Activated T-helper 1 cell treated with anti-CD3 and anti-CD28 coated beads, Interleukin-12 subunit alpha, Interleukin-12 subunit beta, Interleukin-2, Interleukin-4 antibody, amounts not matched to agents 30 ng/mL and 10 ng/mL and 1 ng/mL, durations not matched to agents 14 hours and 24 hours and 36 hours (primary cell): ENCODE measurements at regions not wholly inside any gene's neighbourhood (a gene's known extent, or its start where the extent isn't known, plus 50 kb on each side); places are given as distances from the start of the nearest gene placed in this dataset.
"Not testable (repeated sequence)": the region's sequence is repeated elsewhere in the genome, so short reads cannot be mapped to it uniquely, and the experiment has no call there.

Experiments
- DNase-seq: peaks from one replicate; pipeline ENCODE4 v3.0.0; 2021; ENCODE audit warnings: low spot score
- H3K27ac Mint-ChIP-seq: one replicate; pipeline ENCODE4 v1.8.0; 2021; ENCODE audit warnings: mild to moderate bottlenecking, mixed read lengths
- H3K27me3 Mint-ChIP-seq: one replicate; pipeline ENCODE4 v1.8.0; 2022; ENCODE audit warnings: mild to moderate bottlenecking, moderate library complexity, mixed read lengths; ENCODE audit not compliant: insufficient read depth
- H3K36me3 Mint-ChIP-seq: one replicate; pipeline ENCODE4 v1.8.0; 2021; ENCODE audit warnings: low read depth, mixed read lengths
- H3K4me1 Mint-ChIP-seq: one replicate; pipeline ENCODE4 v1.8.0; 2021; ENCODE audit warnings: low read depth, mixed read lengths
- H3K4me3 Mint-ChIP-seq: one replicate; pipeline ENCODE4 v1.8.0; 2021; ENCODE audit warnings: mild to moderate bottlenecking, moderate library complexity, mixed read lengths
- H3K9me3 Mint-ChIP-seq: one replicate; pipeline ENCODE4 v1.8.0; 2021; ENCODE audit warnings: mixed read lengths
- intact Hi-C: fragments of 100-400 bp; cut with micrococcal nuclease; formaldehyde crosslinking; loops from one replicate; pipeline ENCODE4 v1.15.1; 2024

- no peaks in the 10 kb centered on the region for H3K36me3 Mint-ChIP-seq
- H3K27me3 Mint-ChIP-seq, result no peaks in the 10 kb centered on the region
- no peak overlapping the region for H3K4me3 Mint-ChIP-seq
- H3K4me1 Mint-ChIP-seq, result no peaks in the 10 kb centered on the region
- no peak overlapping the region for H3K27ac Mint-ChIP-seq
- intact Hi-C loops, result no loop called here
- no peak for DNase-seq
- no peaks in the 10 kb centered on the region for H3K9me3 Mint-ChIP-seq
Observed at GRCh38 chr9:78707481-78707991, 410.6 kb downstream of the PSAT1 start.

- no peaks in the 10 kb centered on the region for H3K27me3 Mint-ChIP-seq
- H3K9me3 Mint-ChIP-seq, result no peaks in the 10 kb centered on the region
- intact Hi-C loops, result no loop called here
Observed at GRCh38 chr9:78712903-78713613, 416.1 kb downstream of the PSAT1 start.

DNA sequence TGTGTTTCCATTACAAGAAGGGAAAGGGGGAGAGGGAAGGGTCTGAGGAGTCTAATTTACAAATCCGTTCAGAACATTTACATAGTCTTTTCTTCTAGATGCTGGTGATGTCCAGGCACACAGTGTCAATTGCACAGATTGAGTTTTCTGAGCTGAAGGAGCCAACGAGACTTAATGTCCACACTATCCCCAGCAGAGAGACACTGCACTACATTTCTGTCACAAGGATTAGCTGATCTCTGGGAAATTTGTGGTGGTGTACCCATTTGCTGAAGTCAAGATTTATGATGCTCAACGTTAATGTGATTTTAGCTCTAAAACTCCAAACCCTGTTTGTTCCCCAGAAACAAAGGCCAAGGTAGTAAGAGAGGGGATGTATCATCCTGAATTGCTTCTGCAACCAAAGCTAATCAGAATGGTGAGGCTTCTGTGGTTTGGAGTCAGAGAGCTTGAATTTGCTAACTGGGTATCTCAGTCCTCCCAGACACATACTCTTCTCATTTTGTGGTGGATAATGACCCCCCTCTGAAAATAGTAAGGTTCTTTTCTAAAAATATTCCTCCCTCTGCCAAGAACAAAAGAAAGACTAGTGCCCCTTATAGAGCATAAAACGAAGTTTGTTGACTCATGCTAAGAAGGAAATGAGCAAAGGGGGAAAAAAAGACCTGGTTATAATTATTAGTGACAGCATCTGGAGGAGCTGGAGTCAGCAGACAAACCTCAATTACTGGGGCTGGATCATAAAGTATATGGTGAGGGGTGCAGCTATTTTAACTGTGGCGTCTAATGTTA, 416.9 kb downstream of the PSAT1 start:
- Mint-ChIP-seq H3K4me1 (no peaks in the 10 kb centered on the region), H3K27ac (no peak overlapping the region), H3K4me3 (no peak overlapping the region), H3K9me3 (no peaks in the 10 kb centered on the region), H3K27me3 (no peaks in the 10 kb centered on the region), H3K36me3 (no peaks in the 10 kb centered on the region)
- intact Hi-C loops, result no loop called here
- DNase-seq, result no peak

More at GRCh38 chr9:78712903-78713613, 416.1 kb downstream of the PSAT1 start:
- Mint-ChIP-seq H3K4me1 (no peaks in the 10 kb centered on the region), H3K4me3 (no peak overlapping the region), H3K27ac (no peak overlapping the region), H3K36me3 (no peaks in the 10 kb centered on the region)
- DNase-seq, result no peak

- intact Hi-C loops, result no loop called here
- DNase-seq, result no peak
- H3K9me3 Mint-ChIP-seq, result no peaks in the 10 kb centered on the region
- no peaks in the 10 kb centered on the region for H3K27me3 Mint-ChIP-seq
- H3K36me3 Mint-ChIP-seq, result no peaks in the 10 kb centered on the region
- H3K27ac Mint-ChIP-seq, result no peak overlapping the region
- H3K4me3 Mint-ChIP-seq, result no peak overlapping the region
- no peaks in the 10 kb centered on the region for H3K4me1 Mint-ChIP-seq
Observed at GRCh38 chr9:78714576-78714975, 417.7 kb downstream of the PSAT1 start.

GRCh38 chr9:78719029-78719428, 422.1 kb downstream of the PSAT1 start:
- DNase-seq, H3K4me1 Mint-ChIP-seq, H3K4me3 Mint-ChIP-seq, H3K36me3 Mint-ChIP-seq, H3K27me3 Mint-ChIP-seq, intact Hi-C loops, H3K9me3 Mint-ChIP-seq, H3K27ac Mint-ChIP-seq: not testable (repeated sequence)

GRCh38 chr9:78724896-78725295, 428.0 kb downstream of the PSAT1 start:
- Mint-ChIP-seq H3K27ac (no peak overlapping the region), H3K4me3 (no peak overlapping the region), H3K27me3 (no peaks in the 10 kb centered on the region), H3K36me3 (no peaks in the 10 kb centered on the region), H3K9me3 (peaks cover 25% of the 10 kb centered on the region), H3K4me1 (no peaks in the 10 kb centered on the region)
- no peak for DNase-seq
- intact Hi-C loops, result no loop called here

DNA sequence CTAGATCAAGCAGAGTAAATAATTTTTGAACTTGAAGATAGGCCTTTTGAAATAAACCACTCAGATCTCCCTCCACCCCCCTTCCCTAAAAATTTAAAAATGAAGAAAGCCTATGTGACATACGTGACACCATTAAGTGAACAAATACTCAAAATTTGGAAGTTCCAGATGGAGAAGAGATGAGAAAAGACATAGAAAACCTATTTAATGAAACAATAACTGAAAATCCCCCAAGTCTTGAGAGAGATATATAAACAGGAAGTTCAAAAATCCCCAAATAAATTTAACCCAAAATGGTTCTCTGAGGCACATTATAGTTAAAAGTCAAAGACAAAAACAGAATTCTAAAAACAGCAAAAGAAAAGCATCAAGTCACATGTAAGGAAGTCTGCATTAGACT, 428.6 kb downstream of the PSAT1 start:
- H3K4me3 Mint-ChIP-seq, result no peak overlapping the region
- H3K36me3 Mint-ChIP-seq, result no peaks in the 10 kb centered on the region
- H3K4me1 Mint-ChIP-seq, result no peaks in the 10 kb centered on the region
- intact Hi-C loops, result no loop called here
- H3K27me3 Mint-ChIP-seq, result no peaks in the 10 kb centered on the region
- H3K9me3 Mint-ChIP-seq, result peaks cover 25% of the 10 kb centered on the region
- H3K27ac Mint-ChIP-seq, result no peak overlapping the region
- no peak for DNase-seq

DNA sequence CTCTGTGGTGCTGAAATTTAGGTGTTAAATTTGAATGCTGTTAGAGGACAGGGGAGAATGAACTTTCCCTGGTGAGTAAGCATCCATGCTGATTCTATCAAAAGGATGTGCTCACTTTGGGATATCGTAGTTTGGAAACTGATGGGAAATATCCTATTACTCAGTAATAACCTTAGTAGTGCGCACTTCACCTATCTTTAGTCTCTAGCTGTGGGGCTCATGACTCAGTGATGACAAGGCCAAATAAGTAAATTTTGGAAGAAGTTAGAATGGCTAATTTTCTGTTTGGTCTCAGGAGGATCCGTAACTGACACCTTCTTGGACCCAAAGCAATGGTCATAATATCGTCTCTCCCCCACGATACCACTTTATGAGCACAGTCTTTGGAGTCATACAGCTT, 448.4 kb downstream of the PSAT1 start:
- Mint-ChIP-seq H3K4me1 (no peaks in the 10 kb centered on the region), H3K27me3 (no peaks in the 10 kb centered on the region), H3K36me3 (no peaks in the 10 kb centered on the region), H3K4me3 (no peak overlapping the region), H3K9me3 (peaks cover 3% of the 10 kb centered on the region), H3K27ac (no peak overlapping the region)
- intact Hi-C loops, result no loop called here
- DNase-seq, result no peak

- intact Hi-C loops, result no loop called here
- no peaks in the 10 kb centered on the region for H3K4me1 Mint-ChIP-seq
- H3K4me3 Mint-ChIP-seq, result no peak overlapping the region
- H3K27ac Mint-ChIP-seq, result no peak overlapping the region
- H3K9me3 Mint-ChIP-seq, result peaks cover 3% of the 10 kb centered on the region
- no peak for DNase-seq
- H3K27me3 Mint-ChIP-seq, result no peaks in the 10 kb centered on the region
- H3K36me3 Mint-ChIP-seq, result no peaks in the 10 kb centered on the region
Observed at GRCh38 chr9:78746010-78746409, 449.1 kb downstream of the PSAT1 start.

DNA sequence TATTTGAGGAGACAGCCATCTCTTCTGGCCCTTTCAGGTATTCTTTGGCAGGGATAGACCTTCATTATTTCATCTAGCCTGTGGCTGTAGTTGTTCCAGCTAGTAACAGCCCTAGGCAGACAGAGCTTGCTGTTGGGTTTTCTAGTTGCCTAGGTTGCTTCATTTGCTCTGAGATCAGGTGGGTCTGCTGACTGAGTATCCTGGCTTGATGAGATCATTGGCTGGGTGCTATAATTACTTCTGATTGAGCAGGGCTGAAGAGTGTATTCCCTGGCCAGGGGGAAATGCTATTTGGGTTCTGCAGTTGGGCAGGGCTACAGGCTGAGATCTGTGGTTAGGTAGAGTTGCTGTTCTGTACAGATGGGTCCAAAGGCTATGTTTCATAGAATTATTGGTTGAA, 456.1 kb downstream of the PSAT1 start:
- H3K27me3 Mint-ChIP-seq, result no peaks in the 10 kb centered on the region
- no peak overlapping the region for H3K27ac Mint-ChIP-seq
- H3K4me3 Mint-ChIP-seq, result no peak overlapping the region
- no peaks in the 10 kb centered on the region for H3K4me1 Mint-ChIP-seq
- H3K36me3 Mint-ChIP-seq, result no peaks in the 10 kb centered on the region
- H3K9me3 Mint-ChIP-seq, result no peaks in the 10 kb centered on the region
- intact Hi-C loops, result no loop called here
- no peak for DNase-seq

- Mint-ChIP-seq H3K4me1 (no peaks in the 10 kb centered on the region), H3K36me3 (no peaks in the 10 kb centered on the region), H3K27ac (no peak overlapping the region)
Observed at GRCh38 chr9:78756813-78757510, 460.0 kb downstream of the PSAT1 start.

DNA sequence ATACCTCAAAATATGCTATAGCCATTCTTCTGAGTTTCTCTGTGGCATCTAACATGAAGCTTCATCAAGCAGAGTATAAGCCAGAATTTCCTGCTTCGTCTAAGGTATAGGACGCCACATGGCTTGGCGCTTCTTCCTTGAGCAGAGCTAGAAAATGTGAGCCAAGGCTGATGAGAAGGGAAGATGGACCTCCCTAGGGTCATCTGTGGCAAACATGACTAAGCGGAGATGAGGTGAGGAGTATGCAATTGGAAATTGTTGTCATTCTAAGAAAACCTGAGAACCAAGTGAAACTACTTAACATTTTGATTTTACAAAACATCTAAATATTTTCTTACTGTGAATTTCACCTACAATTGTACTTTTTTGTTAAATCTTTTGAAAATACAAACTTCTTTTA, 466.5 kb downstream of the PSAT1 start:
- intact Hi-C loops, result no loop called here
- Mint-ChIP-seq H3K27me3 (no peaks in the 10 kb centered on the region), H3K4me3 (no peak overlapping the region), H3K36me3 (no peaks in the 10 kb centered on the region), H3K9me3 (no peaks in the 10 kb centered on the region), H3K27ac (no peak overlapping the region), H3K4me1 (no peaks in the 10 kb centered on the region)
- DNase-seq, result no peak

More at GRCh38 chr9:78756813-78757510, 460.0 kb downstream of the PSAT1 start:
- intact Hi-C loops, result no loop called here
- Mint-ChIP-seq H3K27me3 (no peaks in the 10 kb centered on the region), H3K9me3 (no peaks in the 10 kb centered on the region), H3K4me3 (no peak overlapping the region)
- no peak for DNase-seq

DNA sequence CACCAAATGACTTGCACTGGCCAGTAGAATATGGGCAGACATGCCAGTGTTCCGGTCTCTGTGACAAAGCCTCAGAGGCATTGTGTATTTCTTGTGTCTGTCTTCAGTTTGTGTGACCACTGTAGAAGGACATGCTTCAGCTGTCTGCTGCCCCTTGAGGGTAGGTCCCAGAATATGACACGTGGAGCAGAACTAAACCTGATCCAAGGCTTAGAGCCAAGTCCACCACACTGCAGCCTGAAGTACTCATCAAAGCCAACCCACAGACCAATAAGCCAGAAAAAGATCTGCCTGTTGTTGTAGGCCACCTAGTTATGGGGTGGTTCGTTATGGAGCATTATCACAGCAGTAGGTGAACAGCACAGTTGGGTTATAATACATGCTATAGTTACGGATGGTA, 468.9 kb downstream of the PSAT1 start:
- intact Hi-C loops, result no loop called here
- H3K4me3 Mint-ChIP-seq, result no peak overlapping the region
- H3K4me1 Mint-ChIP-seq, result no peaks in the 10 kb centered on the region
- no peaks in the 10 kb centered on the region for H3K9me3 Mint-ChIP-seq
- no peaks in the 10 kb centered on the region for H3K27me3 Mint-ChIP-seq
- no peak for DNase-seq
- no peak overlapping the region for H3K27ac Mint-ChIP-seq
- H3K36me3 Mint-ChIP-seq, result no peaks in the 10 kb centered on the region
